Gastroesophageal sphincter (tissue), 4 donors: ENCODE measurements at regions not wholly inside any gene's neighbourhood (a gene's known extent, or its start where the extent isn't known, plus 50 kb on each side); places are given as distances from the start of the nearest gene placed in this dataset.

ENCODE experiments used
- ATAC-seq: fragments of 150-250 bp; one replicate; pipeline ENCODE4 v1.9.1; 2016; ENCODE audit warnings: mild to moderate bottlenecking, moderate library complexity
- H3K27ac ChIP-seq, 4 donors: fragments of 200-600 bp; sonication (generic) in 3 of 4; 1 replicate in 3 of 4; 2 replicates in 1 of 4; pipeline ENCODE4 v1.5.1; 2016 to 2019
- H3K27me3 ChIP-seq: fragments of 200-600 bp; sonication (generic); one replicate; pipeline ENCODE4 v1.5.1; 2019
- H3K36me3 ChIP-seq, 2 donors: fragments of 200-600 bp; sonication (generic); one replicate each; pipeline ENCODE4 v1.5.1; 2019; ENCODE audit warnings: control low read depth in 1 of 2
- H3K4me1 ChIP-seq, 3 donors: fragments of 200-600 bp; sonication (generic); 1 replicate in 2 of 3; 2 replicates in 1 of 3; pipeline ENCODE4 v1.5.1; 2016 to 2019; ENCODE audit warnings: control low read depth in 2 of 3
- H3K4me3 ChIP-seq, 2 donors: fragments of 200-600 bp; sonication (generic); one replicate each; pipeline ENCODE4 v1.5.1; 2019; ENCODE audit warnings: mild to moderate bottlenecking in 1 of 2, moderate library complexity in 1 of 2
- H3K9me3 ChIP-seq, 3 donors: fragments of 200-600 bp; sonication (generic); one replicate each; pipeline ENCODE4 v1.5.1; 2017 to 2019; ENCODE audit warnings: control low read depth in 2 of 3
- EP300 ChIP-seq: sonication (generic); formaldehyde crosslinking; IDR thresholded peaks from one replicate; pipeline ENCODE4 v1.6.1; 2017; ENCODE audit warnings: antibody characterized with exemption, mild to moderate bottlenecking
- POLR2A ChIP-seq, 2 donors: fragments of 450-650 bp; IDR thresholded peaks; one replicate each; pipeline ENCODE4 v1.6.1; 2017; ENCODE audit warnings: antibody characterized with exemption in 2 of 2, mild to moderate bottlenecking in 2 of 2, moderate library complexity in 1 of 2
- POLR2AphosphoS5 ChIP-seq: sonication (generic); formaldehyde crosslinking; IDR thresholded peaks from one replicate; pipeline ENCODE4 v1.6.1; 2017; ENCODE audit warnings: antibody characterized with exemption
- WGBS, 2 donors: methylation state at CpG; one replicate each; pipeline ENCODE4 v1.1.5; 2018; ENCODE audit warnings: low coverage in 1 of 2; 5-methylcytosine and 5-hydroxymethylcytosine counted together
- TF ChIP-seq, protein P1 (sequence below), 4 experiments: fragments of 200-600 bp in 2 of 4; fragments of 450-650 bp in 2 of 4; sonication (generic) in 1 of 4; IDR thresholded peaks; one replicate each; pipeline ENCODE4 v1.5.1; 2017 to 2019; ENCODE audit warnings: antibody characterized with exemption in 4 of 4, mild to moderate bottlenecking in 2 of 4, moderate library complexity in 2 of 4

DNA sequence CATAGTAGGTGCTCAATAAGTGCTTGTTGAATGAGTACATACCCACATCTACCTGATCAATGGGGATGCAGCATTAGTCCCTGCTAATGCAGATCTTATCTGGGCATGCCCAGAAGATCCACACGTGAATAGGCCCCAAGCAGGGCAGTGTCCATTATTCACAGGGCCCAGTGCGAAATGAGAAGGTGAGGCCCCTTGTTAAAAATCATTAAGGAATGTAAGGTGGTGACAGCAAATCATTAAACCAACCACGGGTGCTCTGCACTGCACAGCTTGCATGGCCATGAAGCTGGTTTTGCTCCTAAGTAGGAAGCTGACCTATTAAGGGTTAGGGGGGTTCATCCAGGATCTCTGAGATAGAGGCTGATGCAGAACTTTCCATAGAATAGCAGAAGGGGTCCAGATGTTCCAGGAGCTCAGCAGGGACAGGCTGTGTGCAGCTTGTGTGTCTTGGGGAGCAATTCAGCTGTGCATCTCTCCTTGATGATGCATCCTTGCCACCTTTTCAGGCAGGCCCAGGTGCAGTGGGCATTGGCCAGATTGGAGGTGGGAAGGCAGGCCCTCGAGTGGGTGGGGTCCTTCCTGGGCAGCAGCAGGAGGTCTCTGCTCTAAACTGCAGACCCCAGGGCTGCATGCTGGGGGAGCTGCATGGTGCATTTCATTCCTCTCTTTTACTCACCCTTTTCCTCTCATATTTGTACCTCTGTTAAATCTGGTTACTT is 231.3 kb upstream of the PWP1 start:
- ATAC-seq, result no peak
- H3K4me1 ChIP-seq, result no peaks in the 10 kb centered on the region
- no peaks in the 10 kb centered on the region for H3K9me3 ChIP-seq
- no peak overlapping the region for H3K27ac ChIP-seq
- no peaks in the 10 kb centered on the region for H3K36me3 ChIP-seq
- peaks cover 18% of the 10 kb centered on the region for H3K27me3 ChIP-seq
- TF ChIP-seq EP300 (no peak), POLR2A (IDR thresholded peaks at IDR 0.05) (no peak), POLR2AphosphoS5 (no peak)
- TF ChIP-seq, protein P1, sequence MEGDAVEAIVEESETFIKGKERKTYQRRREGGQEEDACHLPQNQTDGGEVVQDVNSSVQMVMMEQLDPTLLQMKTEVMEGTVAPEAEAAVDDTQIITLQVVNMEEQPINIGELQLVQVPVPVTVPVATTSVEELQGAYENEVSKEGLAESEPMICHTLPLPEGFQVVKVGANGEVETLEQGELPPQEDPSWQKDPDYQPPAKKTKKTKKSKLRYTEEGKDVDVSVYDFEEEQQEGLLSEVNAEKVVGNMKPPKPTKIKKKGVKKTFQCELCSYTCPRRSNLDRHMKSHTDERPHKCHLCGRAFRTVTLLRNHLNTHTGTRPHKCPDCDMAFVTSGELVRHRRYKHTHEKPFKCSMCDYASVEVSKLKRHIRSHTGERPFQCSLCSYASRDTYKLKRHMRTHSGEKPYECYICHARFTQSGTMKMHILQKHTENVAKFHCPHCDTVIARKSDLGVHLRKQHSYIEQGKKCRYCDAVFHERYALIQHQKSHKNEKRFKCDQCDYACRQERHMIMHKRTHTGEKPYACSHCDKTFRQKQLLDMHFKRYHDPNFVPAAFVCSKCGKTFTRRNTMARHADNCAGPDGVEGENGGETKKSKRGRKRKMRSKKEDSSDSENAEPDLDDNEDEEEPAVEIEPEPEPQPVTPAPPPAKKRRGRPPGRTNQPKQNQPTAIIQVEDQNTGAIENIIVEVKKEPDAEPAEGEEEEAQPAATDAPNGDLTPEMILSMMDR (IDR thresholded peaks at IDR 0.05), result no peak
- H3K4me3 ChIP-seq, result no peak overlapping the region
- WGBS, 2 donors, result 65 to 69% methylated on average over 2 to 3 of the region's 4 CpGs

DNA sequence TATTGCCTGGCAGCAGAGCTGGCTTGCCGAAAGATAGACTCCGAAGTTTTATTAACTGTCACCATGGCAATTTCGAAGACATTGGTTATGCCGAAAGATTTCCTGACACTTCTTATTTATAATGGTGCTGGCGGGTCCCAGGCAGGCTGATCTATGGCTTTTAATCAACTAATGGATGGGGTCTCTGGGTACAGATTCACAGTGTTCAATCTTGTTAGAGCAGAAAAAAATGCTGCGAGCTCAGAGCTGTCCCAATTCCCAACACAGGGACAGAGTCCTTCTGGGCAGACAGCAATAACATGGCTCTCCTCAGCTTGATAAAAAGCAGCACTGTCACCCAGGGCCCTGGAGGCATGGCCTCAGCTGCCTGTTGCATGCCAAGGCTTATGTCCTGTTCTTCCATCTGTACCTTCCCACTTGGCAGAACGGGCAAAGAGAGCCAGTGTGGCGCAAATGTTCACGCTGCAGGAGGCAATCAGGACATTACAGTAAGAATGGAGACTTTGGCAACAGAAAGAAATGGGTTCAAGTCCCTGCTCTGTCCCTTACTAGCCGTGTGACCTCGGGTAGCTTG is 228.2 kb upstream of the PWP1 start:
- ATAC-seq, result no peak
- TF ChIP-seq, protein P1 (IDR thresholded peaks at IDR 0.05), result no peak
- TF ChIP-seq POLR2A (IDR thresholded peaks at IDR 0.05) (no peak), EP300 (no peak), POLR2AphosphoS5 (no peak)

DNA sequence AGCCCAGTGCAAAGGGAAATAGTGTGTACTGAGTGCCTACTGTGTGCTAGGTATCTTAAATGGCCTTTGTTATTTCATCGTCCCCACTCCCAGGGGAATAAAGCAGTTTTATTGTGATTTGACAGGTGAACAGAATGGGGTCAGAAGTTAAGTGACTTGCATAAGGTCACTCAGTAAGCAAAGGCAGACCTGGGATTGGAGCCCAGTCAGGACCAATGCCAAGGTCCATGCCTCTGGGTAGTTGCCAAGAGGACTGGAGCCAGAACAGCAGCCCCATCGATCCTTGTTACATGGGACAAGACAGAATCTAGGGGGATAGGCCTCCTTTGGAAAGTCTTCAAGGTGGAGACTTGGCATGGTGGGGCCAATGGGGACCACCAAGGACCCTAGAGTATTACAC is 227.4 kb upstream of the PWP1 start:
- H3K27me3 ChIP-seq, result no peaks in the 10 kb centered on the region
- TF ChIP-seq EP300 (no peak), POLR2AphosphoS5 (no peak), POLR2A (IDR thresholded peaks at IDR 0.05) (no peak)
- TF ChIP-seq, protein P1 (IDR thresholded peaks at IDR 0.05), result no peak
- no peaks in the 10 kb centered on the region for H3K9me3 ChIP-seq
- 86% methylated on average over 1 of the region's 2 CpGs; no CpG with 5 or more reads in 1 of the 2 donors for WGBS, 2 donors
- no peaks in the 10 kb centered on the region for H3K36me3 ChIP-seq
- no peak overlapping the region for H3K4me3 ChIP-seq
- ATAC-seq, result no peak
- no peaks in the 10 kb centered on the region for H3K4me1 ChIP-seq
- H3K27ac ChIP-seq, result no peak overlapping the region

More for the DNA sequence above, 228.2 kb upstream of the PWP1 start:
- WGBS, 2 donors, result 81 to 86% methylated on average over 6 to 8 of the region's 11 CpGs
- H3K36me3 ChIP-seq, result no peaks in the 10 kb centered on the region
- no peaks in the 10 kb centered on the region for H3K4me1 ChIP-seq
- H3K9me3 ChIP-seq, result no peaks in the 10 kb centered on the region
- H3K27ac ChIP-seq, result no peak overlapping the region
- H3K4me3 ChIP-seq, result no peak overlapping the region
- H3K27me3 ChIP-seq, result peaks cover 5% of the 10 kb centered on the region

DNA sequence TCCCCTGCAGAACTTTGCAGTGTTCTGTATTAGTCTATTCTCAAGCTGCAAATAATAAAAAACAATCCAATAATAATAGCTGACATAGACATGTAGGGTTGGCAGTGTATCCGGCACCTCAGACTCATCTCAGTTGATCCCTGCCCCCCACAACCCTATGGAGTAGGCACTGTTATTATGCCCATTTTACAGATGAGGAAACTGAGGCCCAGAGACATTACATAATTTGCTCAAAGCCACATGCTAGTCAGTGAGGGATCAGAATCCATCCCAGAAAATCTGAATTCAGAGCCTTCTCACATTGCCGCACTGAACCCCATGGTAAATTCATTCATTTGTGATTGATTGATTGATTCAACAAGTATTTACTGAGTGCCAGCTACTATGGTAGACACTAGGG is 226.6 kb upstream of the PWP1 start:
- no peak for ATAC-seq

More for the DNA sequence above, 226.6 kb upstream of the PWP1 start:
- TF ChIP-seq, protein P1 (IDR thresholded peaks at IDR 0.05), result no peak
- TF ChIP-seq POLR2A (IDR thresholded peaks at IDR 0.05) (no peak), EP300 (no peak), POLR2AphosphoS5 (no peak)
- 100% methylated on average over 1 of the region's 2 CpGs; no CpG with 5 or more reads in 1 of the 2 donors for WGBS, 2 donors
- H3K27ac ChIP-seq, result no peak overlapping the region
- H3K4me3 ChIP-seq, result no peak overlapping the region
- no peaks in the 10 kb centered on the region for H3K27me3 ChIP-seq
- no peaks in the 10 kb centered on the region for H3K9me3 ChIP-seq
- H3K36me3 ChIP-seq, result no peaks in the 10 kb centered on the region
- no peaks in the 10 kb centered on the region for H3K4me1 ChIP-seq
